GM18502 (cell line): ENCODE measurements at regions not wholly inside any gene's neighbourhood (a gene's known extent, or its start where the extent isn't known, plus 50 kb on each side); places are given as distances from the start of the nearest gene placed in this dataset.

ENCODE experiments used
- ATAC-seq: cut with Tn5 transposase; IDR thresholded peaks from one replicate; pipeline ENCODE4 v1.9.1; 2021; ENCODE audit warnings: mild to moderate bottlenecking; ENCODE audit not compliant: unreplicated experiment, poor library complexity

- no peak for ATAC-seq
Measured at GRCh38 chr11:110990311-110990710, 255.2 kb upstream of the POU2AF2 start.

GRCh38 chr11:110989428-110990133 lies 255.9 kb upstream of the POU2AF2 start:
- no peak for ATAC-seq

- ATAC-seq: no peak
Measured at GRCh38 chr11:110988671-110989070, 256.9 kb upstream of the POU2AF2 start.

GRCh38 chr11:110986016-110986415 lies 259.5 kb upstream of the POU2AF2 start:
- no peak for ATAC-seq

GRCh38 chr11:110985547-110985946 lies 260.0 kb upstream of the POU2AF2 start:
- ATAC-seq: no peak

- no peak for ATAC-seq
Measured at GRCh38 chr11:110984693-110985092, 260.8 kb upstream of the POU2AF2 start.

GRCh38 chr11:110984147-110984546 lies 261.4 kb upstream of the POU2AF2 start:
- ATAC-seq: no peak

- ATAC-seq: no peak
Measured at GRCh38 chr11:110982214-110982613, 263.3 kb upstream of the POU2AF2 start.

GRCh38 chr11:110979696-110980095 lies 265.8 kb upstream of the POU2AF2 start:
- no peak for ATAC-seq

GRCh38 chr11:110977661-110978060 lies 265.4 kb upstream of the ARHGAP20 start:
- ATAC-seq: no peak

GRCh38 chr11:110974731-110975130 lies 262.5 kb upstream of the ARHGAP20 start:
- no peak for ATAC-seq

GRCh38 chr11:110973401-110973980 lies 261.3 kb upstream of the ARHGAP20 start:
- no peak for ATAC-seq

- ATAC-seq: no peak
Measured at GRCh38 chr11:110972640-110973039, 260.4 kb upstream of the ARHGAP20 start.

- no peak for ATAC-seq
Measured at GRCh38 chr11:110972106-110972505, 259.9 kb upstream of the ARHGAP20 start.

- no peak for ATAC-seq
Measured at GRCh38 chr11:110971140-110971539, 258.9 kb upstream of the ARHGAP20 start.

- no peak for ATAC-seq
Measured at GRCh38 chr11:110968348-110969062, 256.3 kb upstream of the ARHGAP20 start.

- ATAC-seq: no peak
Measured at GRCh38 chr11:110966131-110966530, 253.9 kb upstream of the ARHGAP20 start.

- ATAC-seq: no peak
Measured at GRCh38 chr11:110962921-110963320, 250.7 kb upstream of the ARHGAP20 start.

GRCh38 chr11:110960167-110960566 lies 247.9 kb upstream of the ARHGAP20 start:
- no peak for ATAC-seq

- no peak for ATAC-seq
Measured at GRCh38 chr11:110958216-110958615, 246.0 kb upstream of the ARHGAP20 start.

- no peak for ATAC-seq
Measured at GRCh38 chr11:110955776-110956175, 243.5 kb upstream of the ARHGAP20 start.
